ENCODE measurements at regions not wholly inside any gene's neighbourhood (a gene's known extent, or its start where the extent isn't known, plus 50 kb on each side); places are given as distances from the start of the nearest gene placed in this dataset.

- TF ChIP-seq CTCF (optimal IDR thresholded peaks at IDR 0.05 in 1 of 3, IDR thresholded peaks at IDR 0.05 in 1 of 3, conservative IDR thresholded peaks at IDR 0.05 in 1 of 3; ENCODE audit: extremely low read depth in 1 of 3, insufficient read depth in 2 of 3, low read length in 3 of 3) (no peak), EZH2 (IDR thresholded peaks at IDR 0.05; ENCODE audit: low read length) (no peak)
Measured at GRCh38 chr14:46139649-46140048, 511.9 kb downstream of the RPL10L start.
